GM12878 (cell line): ENCODE measurements at regions not wholly inside any gene's neighbourhood (a gene's known extent, or its start where the extent isn't known, plus 50 kb on each side); places are given as distances from the start of the nearest gene placed in this dataset.

Source experiments
- CBX3 ChIP-seq: fragments of 200-600 bp; sonication (generic); IDR thresholded peaks from 2 replicates; pipeline ENCODE4 v1.6.1; 2016; ENCODE audit warnings: low read depth, borderline replicate concordance
- EZH2 ChIP-seq: IDR thresholded peaks from 2 replicates; pipeline ENCODE4 v1.6.1; 2012; ENCODE audit warnings: low read depth, mild to moderate bottlenecking, control low read depth, inconsistent platforms, low read length, borderline replicate concordance; ENCODE audit not compliant: control insufficient read depth
- KAT2A ChIP-seq: conservative IDR thresholded peaks from 2 replicates; pipeline ENCODE4 v1.6.1; 2011; ENCODE audit warnings: low read depth, low read length; ENCODE audit not compliant: control insufficient read depth
- LARP7 ChIP-seq: fragments of 450-650 bp; IDR thresholded peaks from 2 replicates; pipeline ENCODE4 v1.6.1; 2017; ENCODE audit warnings: mild to moderate bottlenecking
- MYC ChIP-seq: IDR thresholded peaks from 2 replicates; pipeline ENCODE4 v1.6.1; 2011; ENCODE audit warnings: mild to moderate bottlenecking, low read length, moderate library complexity, inconsistent platforms; ENCODE audit not compliant: insufficient read depth, insufficient replicate concordance, insufficient read length, severe bottlenecking
- POLR2AphosphoS5 ChIP-seq: IDR thresholded peaks from 2 replicates; pipeline ENCODE4 v1.6.1; 2011; ENCODE audit warnings: mild to moderate bottlenecking, low read length, inconsistent platforms
- POU2F2 ChIP-seq: IDR thresholded peaks from 3 replicates; pipeline ENCODE4 v1.6.1; 2011; ENCODE audit warnings: low read depth, mild to moderate bottlenecking, low read length, borderline replicate concordance
- RB1 ChIP-seq: fragments of 450-650 bp; formaldehyde crosslinking; IDR thresholded peaks from 2 replicates; pipeline ENCODE4 v1.6.1; 2017; ENCODE audit warnings: mild to moderate bottlenecking, borderline replicate concordance
- TCF3 ChIP-seq: IDR thresholded peaks from 2 replicates; pipeline ENCODE4 v1.6.1; 2012; ENCODE audit warnings: low read depth, mild to moderate bottlenecking, low read length, borderline replicate concordance; ENCODE audit not compliant: insufficient read depth
- ZBED1 ChIP-seq: IDR thresholded peaks from 2 replicates; pipeline ENCODE4 v1.6.1; 2016; ENCODE audit warnings: borderline replicate concordance
- TF ChIP-seq, protein P1 (sequence below), 3 experiments: IDR thresholded peaks in 2 of 3; conservative IDR thresholded peaks in 1 of 3; 2 replicates each; pipeline ENCODE4 v1.5.1; 2011; ENCODE audit warnings: low read depth in 3 of 3, low read length in 3 of 3, mild to moderate bottlenecking in 3 of 3, control low read depth in 2 of 3, moderate library complexity in 2 of 3, inconsistent platforms in 1 of 3, mixed read lengths in 1 of 3; ENCODE audit not compliant: control insufficient read depth in 2 of 3, insufficient read depth in 1 of 3; ENCODE audit errors: extremely low read depth in 1 of 3
- TF ChIP-seq, protein P2 (sequence below): IDR thresholded peaks from 2 replicates; pipeline ENCODE4 v1.6.1; 2012; ENCODE audit warnings: low read depth, low read length, improper control_type of control experiment
- TF ChIP-seq, protein P3 (sequence below): fragments of 150-350 bp; IDR thresholded peaks from 2 replicates; pipeline ENCODE4 v1.6.1; 2016; ENCODE audit warnings: low read depth, low read length

DNA sequence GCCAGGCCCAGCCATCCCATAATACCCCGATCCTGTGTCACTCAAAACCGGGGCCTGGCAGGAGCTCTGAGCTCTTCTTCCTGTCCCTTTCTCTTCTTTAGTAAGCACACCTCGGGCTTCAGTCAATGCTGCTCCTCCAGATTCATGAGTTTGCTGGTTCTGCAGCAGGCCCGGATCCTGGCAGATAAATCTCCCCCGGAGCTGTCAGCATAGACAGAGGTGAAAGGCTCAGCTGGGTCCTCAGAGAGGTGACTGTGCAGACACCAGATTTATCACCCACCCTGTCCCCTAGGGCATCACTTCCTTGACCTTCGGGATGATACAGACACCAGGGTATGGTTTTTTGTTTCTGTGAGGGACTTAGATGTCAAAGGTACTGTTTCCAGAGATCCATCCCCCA is 242.5 kb upstream of the N4BP1 start:
- TF ChIP-seq, protein P1, sequence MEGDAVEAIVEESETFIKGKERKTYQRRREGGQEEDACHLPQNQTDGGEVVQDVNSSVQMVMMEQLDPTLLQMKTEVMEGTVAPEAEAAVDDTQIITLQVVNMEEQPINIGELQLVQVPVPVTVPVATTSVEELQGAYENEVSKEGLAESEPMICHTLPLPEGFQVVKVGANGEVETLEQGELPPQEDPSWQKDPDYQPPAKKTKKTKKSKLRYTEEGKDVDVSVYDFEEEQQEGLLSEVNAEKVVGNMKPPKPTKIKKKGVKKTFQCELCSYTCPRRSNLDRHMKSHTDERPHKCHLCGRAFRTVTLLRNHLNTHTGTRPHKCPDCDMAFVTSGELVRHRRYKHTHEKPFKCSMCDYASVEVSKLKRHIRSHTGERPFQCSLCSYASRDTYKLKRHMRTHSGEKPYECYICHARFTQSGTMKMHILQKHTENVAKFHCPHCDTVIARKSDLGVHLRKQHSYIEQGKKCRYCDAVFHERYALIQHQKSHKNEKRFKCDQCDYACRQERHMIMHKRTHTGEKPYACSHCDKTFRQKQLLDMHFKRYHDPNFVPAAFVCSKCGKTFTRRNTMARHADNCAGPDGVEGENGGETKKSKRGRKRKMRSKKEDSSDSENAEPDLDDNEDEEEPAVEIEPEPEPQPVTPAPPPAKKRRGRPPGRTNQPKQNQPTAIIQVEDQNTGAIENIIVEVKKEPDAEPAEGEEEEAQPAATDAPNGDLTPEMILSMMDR (IDR thresholded peaks at IDR 0.05 in 2 of 3, conservative IDR thresholded peaks at IDR 0.05 in 1 of 3; ENCODE audit: control insufficient read depth in 2 of 3, extremely low read depth in 1 of 3, insufficient read depth in 1 of 3, low read depth in 3 of 3, low read length in 3 of 3), result no peak
- TF ChIP-seq EZH2 (no peak), RB1 (no peak), MYC (no peak), TCF3 (no peak), ZBED1 (no peak), POU2F2 (no peak), CBX3 (no peak), LARP7 (no peak), KAT2A (no peak), POLR2AphosphoS5 (no peak)
- TF ChIP-seq, protein P2, sequence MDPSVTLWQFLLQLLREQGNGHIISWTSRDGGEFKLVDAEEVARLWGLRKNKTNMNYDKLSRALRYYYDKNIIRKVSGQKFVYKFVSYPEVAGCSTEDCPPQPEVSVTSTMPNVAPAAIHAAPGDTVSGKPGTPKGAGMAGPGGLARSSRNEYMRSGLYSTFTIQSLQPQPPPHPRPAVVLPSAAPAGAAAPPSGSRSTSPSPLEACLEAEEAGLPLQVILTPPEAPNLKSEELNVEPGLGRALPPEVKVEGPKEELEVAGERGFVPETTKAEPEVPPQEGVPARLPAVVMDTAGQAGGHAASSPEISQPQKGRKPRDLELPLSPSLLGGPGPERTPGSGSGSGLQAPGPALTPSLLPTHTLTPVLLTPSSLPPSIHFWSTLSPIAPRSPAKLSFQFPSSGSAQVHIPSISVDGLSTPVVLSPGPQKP, result no peak
- TF ChIP-seq, protein P3, sequence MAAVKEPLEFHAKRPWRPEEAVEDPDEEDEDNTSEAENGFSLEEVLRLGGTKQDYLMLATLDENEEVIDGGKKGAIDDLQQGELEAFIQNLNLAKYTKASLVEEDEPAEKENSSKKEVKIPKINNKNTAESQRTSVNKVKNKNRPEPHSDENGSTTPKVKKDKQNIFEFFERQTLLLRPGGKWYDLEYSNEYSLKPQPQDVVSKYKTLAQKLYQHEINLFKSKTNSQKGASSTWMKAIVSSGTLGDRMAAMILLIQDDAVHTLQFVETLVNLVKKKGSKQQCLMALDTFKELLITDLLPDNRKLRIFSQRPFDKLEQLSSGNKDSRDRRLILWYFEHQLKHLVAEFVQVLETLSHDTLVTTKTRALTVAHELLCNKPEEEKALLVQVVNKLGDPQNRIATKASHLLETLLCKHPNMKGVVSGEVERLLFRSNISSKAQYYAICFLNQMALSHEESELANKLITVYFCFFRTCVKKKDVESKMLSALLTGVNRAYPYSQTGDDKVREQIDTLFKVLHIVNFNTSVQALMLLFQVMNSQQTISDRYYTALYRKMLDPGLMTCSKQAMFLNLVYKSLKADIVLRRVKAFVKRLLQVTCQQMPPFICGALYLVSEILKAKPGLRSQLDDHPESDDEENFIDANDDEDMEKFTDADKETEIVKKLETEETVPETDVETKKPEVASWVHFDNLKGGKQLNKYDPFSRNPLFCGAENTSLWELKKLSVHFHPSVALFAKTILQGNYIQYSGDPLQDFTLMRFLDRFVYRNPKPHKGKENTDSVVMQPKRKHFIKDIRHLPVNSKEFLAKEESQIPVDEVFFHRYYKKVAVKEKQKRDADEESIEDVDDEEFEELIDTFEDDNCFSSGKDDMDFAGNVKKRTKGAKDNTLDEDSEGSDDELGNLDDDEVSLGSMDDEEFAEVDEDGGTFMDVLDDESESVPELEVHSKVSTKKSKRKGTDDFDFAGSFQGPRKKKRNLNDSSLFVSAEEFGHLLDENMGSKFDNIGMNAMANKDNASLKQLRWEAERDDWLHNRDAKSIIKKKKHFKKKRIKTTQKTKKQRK, result no peak
